ENCODE measurements at regions not wholly inside any gene's neighbourhood (a gene's known extent, or its start where the extent isn't known, plus 50 kb on each side); places are given as distances from the start of the nearest gene placed in this dataset.

- DNase-seq = no peak
Measured at GRCh38 chr10:4371691-4372295, 454.2 kb upstream of the AKR1E2 start.

DNA sequence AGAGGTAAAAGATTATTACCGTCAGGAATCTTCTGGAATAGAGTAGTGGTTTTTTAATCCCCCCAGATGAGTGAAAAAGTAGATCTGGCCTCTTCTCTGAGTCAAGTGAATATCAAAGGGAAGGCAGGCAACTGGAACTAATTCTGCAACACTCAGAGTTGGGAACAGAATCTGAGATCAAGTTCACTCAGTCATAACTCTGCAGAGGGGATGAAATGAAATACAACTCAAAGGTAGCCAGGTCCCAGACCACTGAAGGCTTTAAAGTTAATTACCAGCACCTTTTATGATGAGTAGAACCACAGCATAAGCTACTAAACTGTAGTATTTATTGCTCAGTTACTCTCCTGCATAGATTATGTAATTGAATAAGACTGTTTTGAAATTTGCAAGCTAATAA lies 455.6 kb upstream of the AKR1E2 start:
- no peak for DNase-seq

DNA sequence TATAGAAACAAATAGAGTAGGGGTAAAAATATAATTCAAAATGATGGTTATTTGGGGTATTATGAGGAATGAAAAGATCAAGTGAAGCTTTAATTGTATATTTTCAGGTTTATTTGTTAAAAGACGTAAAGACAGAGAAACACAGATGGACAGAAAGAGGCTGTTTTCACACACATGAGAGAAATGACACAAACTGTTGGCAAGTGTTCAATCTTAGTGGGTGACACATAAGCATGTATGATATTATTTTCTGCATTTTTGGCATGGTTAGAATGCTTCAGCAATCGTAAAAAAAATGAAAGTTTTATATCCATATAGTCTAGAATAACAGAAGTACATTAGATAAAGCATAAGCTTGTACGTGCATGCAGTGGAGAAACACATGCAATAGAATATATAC lies 464.4 kb upstream of the AKR1E2 start:
- DNase-seq = no peak

DNA sequence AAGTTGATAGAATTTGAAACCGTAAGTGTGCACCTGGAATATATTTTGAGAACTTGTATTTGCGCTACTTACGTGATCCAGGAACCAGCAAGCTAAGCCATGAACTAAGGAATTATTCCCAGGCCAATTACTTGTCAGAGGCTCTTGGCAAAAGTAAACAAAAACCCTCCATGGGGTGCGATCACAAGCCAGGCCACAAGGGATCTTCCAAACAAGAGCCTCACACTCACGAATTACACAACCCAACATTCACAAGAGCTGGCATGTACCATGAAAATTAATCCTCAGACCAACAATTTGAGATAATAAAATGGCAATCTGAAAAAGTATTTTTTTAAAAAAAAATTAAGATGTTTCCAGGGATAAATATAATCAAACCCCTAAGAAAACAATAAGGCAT lies 467.0 kb upstream of the AKR1E2 start:
- no peak for DNase-seq

DNA sequence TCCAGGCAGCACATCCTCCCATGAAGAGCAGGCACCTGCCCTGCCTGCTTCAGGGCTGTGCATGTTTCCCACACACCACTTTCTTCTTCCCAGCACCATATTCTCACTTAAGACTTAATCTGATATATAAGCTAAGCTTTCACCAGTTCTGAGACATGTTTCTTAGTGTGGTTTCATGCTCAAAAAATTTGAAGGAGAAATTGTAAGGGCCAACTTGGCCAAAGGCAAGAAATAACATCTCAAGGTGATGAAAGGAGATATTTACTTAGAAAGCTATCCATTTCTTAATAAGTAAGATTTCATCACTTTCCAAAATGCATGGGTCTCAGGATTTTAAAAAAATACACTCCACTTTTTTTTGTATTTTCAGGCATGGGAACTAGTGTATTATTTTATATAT lies 468.1 kb upstream of the AKR1E2 start:
- DNase-seq = no peak

- no peak for DNase-seq
Measured at GRCh38 chr10:4355350-4355749, 470.7 kb upstream of the AKR1E2 start.

- DNase-seq = no peak
Measured at GRCh38 chr10:4354382-4354812, 471.6 kb upstream of the AKR1E2 start.

GRCh38 chr10:4353964-4354363 lies 472.0 kb upstream of the AKR1E2 start:
- no peak for DNase-seq

GRCh38 chr10:4353059-4353655 lies 472.9 kb upstream of the AKR1E2 start:
- DNase-seq = no peak

GRCh38 chr10:4352414-4352961 lies 473.5 kb upstream of the AKR1E2 start:
- DNase-seq = no peak

DNA sequence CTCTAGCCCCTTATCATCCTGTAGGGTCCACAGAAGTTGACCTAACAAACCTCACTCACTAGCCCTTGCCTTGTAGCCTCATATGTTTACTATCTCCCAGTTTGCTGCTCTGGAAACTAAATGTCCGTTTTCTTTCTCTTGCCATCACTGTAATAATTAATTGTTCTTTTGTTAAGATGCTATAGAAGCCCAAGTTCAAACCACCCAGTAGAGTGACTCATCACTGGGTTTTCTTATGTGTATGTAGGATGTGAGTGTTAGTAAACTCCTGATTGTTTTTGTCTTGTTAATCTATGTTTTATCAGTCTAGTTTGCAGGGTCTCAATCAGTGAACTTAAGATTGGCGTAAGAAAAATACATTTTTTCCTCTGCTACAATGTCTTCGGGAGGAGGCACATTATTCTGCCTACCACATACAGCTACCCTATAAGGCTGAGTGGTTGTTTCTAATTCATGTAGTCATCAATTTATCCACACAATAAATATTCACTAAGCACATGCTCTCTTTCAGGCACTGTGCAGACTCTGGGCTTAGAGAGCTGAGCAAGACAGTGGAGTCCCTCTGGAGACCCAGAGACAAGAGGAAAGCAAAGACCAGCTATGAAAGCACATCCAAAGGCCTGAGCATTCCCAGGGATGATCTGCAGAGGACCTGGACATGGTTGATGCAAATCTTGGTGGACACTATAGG lies 474.1 kb upstream of the AKR1E2 start:
- DNase-seq = no peak

GRCh38 chr10:4347397-4347796 lies 478.6 kb upstream of the AKR1E2 start:
- no peak for DNase-seq

DNA sequence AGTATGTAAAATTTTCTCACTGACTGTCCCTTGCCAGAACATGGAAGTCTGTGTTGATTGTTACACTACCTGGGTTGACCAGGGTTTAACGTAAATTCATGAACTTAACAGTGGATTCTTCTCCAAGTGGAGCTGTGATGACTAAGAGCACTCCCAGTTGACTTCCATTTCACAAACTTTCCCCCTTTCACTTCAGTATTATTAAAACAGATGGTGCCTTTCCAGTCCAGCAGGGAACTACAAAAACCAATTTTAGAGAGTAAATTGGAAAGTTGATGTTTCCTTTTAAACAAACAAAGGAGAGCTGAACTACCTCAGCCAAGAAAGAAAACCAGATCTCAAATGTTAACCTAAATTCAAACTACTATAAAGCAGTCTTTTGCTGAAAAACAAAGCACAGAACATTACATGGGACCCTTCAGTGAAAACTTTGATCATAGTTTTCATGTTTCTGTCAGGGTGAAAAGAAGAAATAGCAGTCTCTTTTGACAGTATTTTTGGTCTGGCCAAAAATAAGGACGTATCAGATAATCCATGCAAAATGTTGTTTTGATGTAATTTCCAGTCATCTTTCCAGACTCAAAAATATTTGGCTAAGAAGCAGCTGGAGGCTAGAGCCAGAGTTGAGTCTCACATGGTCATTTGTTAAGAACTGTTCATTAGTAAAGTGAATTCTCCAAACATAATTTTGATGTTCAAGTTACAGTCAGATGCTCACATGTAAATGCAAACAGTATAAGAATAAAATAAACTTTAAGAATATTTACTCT lies 479.9 kb upstream of the AKR1E2 start:
- DNase-seq = no peak

DNA sequence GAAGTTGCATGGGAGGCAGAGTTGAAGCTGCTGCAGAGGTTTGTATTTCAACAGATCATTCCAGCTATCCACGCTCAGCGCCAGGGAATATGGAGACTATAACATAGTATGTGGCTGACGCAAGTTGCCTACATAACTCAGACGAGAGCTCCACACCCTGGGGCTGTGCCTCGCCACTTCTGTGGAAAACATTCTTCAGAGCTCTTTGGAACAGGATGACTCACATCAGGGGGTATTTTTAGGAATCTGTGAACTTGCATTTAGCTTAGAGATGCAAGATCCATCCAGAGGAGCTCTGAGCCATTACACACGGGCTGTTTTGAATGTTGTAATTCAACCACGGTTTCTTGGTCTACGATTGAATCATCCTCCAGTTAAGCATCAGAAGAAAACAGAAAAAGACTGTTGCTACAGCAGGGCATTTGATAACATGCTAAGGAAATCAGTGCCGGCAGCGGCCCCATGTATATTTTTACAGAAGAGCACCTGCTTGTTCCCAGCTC lies 481.5 kb upstream of the AKR1E2 start:
- peak; percentile 32 for DNase-seq

GRCh38 chr10:4343873-4344272 lies 482.1 kb upstream of the AKR1E2 start:
- DNase-seq = no peak

- no peak for DNase-seq
Measured at GRCh38 chr10:4343091-4343490, 482.9 kb upstream of the AKR1E2 start.

DNA sequence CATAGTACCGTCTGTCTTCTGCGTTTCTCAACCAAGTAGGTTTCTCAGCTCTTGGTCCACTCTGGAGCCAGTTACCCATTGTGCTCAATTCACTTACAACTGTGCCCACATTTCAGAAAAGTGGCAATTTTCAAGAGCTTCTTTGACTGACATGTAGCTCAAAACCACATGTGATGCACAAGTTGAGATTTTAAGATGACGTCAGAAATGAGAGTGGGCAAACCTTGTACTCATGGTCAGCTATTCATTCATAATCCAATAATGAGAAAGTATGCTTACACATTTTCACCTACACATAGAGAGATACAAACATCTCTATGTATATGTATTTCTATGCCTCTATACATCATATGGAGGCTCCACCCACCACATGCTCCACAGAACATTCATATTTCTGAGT lies 487.2 kb upstream of the AKR1E2 start:
- DNase-seq = no peak

DNA sequence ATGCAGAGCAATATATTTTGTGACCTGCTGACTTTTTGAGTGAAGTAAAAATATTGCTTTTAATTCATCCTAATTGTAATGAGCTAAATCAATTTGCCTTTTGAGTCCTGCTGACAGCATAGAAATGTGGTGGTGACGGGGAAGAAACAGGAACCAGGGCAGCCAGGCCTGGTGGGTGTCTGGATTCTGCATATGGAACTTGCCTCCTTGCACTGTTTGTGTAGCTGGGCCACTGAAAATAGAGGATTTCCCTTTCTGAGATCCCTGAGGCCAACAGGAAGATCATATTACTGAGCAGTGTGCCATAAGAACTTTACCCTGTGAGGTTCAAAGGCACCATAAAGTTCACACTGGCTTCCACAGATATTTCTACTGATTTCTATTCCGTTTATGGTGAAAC lies 488.4 kb upstream of the AKR1E2 start:
- no peak for DNase-seq

DNA sequence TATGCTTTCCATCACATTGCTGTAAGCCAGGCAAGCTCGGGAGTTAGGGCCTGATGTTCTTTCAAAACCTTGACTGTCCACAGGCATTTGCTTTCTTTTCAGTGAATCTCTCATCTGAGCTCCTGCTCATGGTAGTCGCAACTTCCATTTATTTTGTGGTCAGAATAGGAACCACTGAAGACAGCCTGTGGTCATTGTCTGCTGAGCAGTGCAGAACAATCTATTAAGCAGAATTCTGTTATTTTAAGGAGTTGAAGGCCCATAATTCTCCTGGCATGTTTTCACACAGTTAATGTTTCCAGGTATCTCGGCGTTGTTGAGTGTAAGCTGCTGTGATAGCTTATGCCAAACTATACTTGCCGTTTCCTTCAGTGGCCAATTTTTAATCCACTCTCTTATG lies 491.1 kb upstream of the AKR1E2 start:
- DNase-seq = no peak

- DNase-seq = no peak
Measured at GRCh38 chr10:4334015-4334414, 492.0 kb upstream of the AKR1E2 start.

DNA sequence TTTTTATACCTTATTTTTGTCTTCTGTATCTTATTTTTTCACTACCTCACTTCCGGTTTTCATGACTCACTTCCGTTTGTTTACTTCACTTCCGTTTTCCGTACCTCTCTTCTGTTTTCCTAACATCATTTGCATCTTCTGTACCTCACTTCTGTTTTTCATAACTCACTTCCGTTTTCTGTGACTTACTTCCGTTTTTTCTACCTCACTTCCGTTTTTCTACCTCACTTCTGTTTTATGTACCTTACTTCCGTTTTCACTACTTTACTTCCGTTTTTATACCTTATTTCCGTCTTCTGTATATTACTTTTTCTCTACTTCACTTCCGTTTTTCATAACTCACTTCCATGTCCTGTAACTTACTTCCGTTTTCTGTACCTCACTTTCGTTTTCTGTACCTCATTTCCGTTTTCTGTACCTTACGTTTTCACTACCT lies 492.5 kb upstream of the AKR1E2 start:
- DNase-seq = no peak

DNA sequence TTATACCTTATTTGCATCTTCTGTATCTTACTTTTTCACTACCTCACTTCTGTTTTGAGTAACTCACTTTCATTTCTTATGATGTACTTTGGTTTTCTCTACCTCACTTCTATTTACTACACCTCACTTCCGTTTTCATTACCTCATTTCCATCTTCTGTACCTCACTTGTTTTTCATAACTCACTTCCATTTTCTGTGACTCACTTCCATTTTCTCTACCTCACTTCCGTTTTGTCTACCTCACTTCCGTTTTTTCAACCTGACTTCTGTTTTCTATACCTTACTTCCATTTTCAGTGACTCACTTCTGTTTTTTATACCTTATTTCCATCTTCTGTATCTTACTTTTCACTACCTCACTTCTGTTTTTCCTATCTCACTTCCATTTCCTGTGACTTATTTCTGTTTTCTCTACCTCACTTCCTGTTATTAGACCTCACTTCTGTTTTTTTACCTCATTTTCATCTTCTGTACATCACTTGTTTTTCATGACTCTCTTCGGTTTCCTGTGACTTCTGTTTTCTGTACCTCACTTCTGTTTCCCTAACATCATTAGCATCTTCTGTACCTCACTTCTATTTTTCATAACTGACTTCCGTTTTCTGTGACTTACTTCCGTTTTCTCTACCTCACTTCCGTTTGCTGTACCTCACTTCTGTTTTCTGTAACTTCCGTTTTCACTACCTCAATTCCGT lies 493.1 kb upstream of the AKR1E2 start:
- no peak for DNase-seq

DNA sequence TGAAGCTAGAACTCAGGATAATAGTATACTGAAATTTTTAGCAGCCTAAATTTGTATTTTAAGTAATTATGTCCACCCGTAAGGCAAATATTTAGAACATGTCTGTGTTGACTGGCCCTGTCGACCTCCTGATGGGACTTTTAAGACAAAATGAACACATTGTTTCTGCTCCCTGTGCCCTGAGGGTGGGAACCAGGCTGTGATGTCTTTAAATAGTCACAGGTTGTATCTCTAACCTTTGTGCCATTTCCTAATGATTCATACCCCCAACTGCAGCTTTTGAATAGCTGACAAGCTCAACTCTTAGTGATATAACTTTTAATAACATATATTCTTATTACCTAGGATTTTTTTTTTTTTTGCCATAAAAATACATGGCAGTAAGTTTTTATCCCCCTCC lies 494.9 kb upstream of the AKR1E2 start:
- DNase-seq = no peak
